Common myeloid progenitor, CD34-positive (primary cell): ENCODE measurements at regions not wholly inside any gene's neighbourhood (a gene's known extent, or its start where the extent isn't known, plus 50 kb on each side); places are given as distances from the start of the nearest gene placed in this dataset.
A peak's percentile ranks its signal among the peaks of the same experiment; 100 is the strongest.

Source experiments
- CTCF ChIA-PET: fragments of 350-600 bp; sonication (Branson Sonifier 250); formaldehyde crosslinking; loops from one replicate; lab custom pipeline; 2021; ENCODE audit warnings: antibody characterized with exemption; lab: Charles Lee
- POLR2A ChIA-PET: fragments of 350-600 bp; sonication (Branson Sonifier 250); formaldehyde crosslinking; loops from one replicate; lab custom pipeline; 2021; ENCODE audit warnings: antibody characterized with exemption; lab: Charles Lee
- DNase-seq, 3 donors: peaks; one replicate each; pipeline versions ENCODE4 v3.0.0 to v3.0.0-alpha.2; 2013
- H3K27ac ChIP-seq, 2 experiments: 1 replicate in 1 of 2; 2 replicates in 1 of 2; pipeline ENCODE4 v1.7.0; 2013; ENCODE audit warnings: inconsistent platforms in 2 of 2, low read length in 2 of 2, mild to moderate bottlenecking in 2 of 2, low read depth in 1 of 2, moderate library complexity in 1 of 2; ENCODE audit not compliant: severe bottlenecking in 2 of 2, insufficient read depth in 1 of 2, poor library complexity in 1 of 2
- H3K27me3 ChIP-seq, 5 experiments: replicated peaks in 2 of 5; 1 replicate in 3 of 5; 2 replicates in 2 of 5; pipeline versions ENCODE4 v1.6.1 to v1.7.0; 2013; ENCODE audit warnings: low read length in 4 of 5, mild to moderate bottlenecking in 2 of 5, moderate library complexity in 2 of 5, inconsistent platforms in 1 of 5; ENCODE audit not compliant: insufficient read depth in 5 of 5, control insufficient read depth in 4 of 5
- H3K36me3 ChIP-seq, 4 experiments: 1 replicate in 2 of 4; 2 replicates in 2 of 4; pipeline versions ENCODE4 v1.6.1 to v1.7.0; 2013; ENCODE audit warnings: low read length in 3 of 4, control low read depth in 1 of 4, mild to moderate bottlenecking in 1 of 4; ENCODE audit not compliant: control insufficient read depth in 4 of 4, insufficient read depth in 4 of 4
- H3K4me1 ChIP-seq, 4 experiments: 1 replicate in 3 of 4; 2 replicates in 1 of 4; pipeline versions ENCODE4 v1.6.1 to v1.7.1; 2013; ENCODE audit warnings: low read length in 3 of 4, mild to moderate bottlenecking in 3 of 4, control low read depth in 1 of 4, inconsistent platforms in 1 of 4, moderate library complexity in 1 of 4; ENCODE audit not compliant: control insufficient read depth in 4 of 4, insufficient read depth in 4 of 4; ENCODE audit errors: control extremely low read depth in 1 of 4
- H3K4me3 ChIP-seq, 7 experiments: 1 replicate in 4 of 7; 2 replicates in 3 of 7; pipeline versions ENCODE4 v1.5.1 to v1.7.0; 2013; ENCODE audit warnings: mild to moderate bottlenecking in 7 of 7, low read length in 6 of 7, moderate library complexity in 6 of 7, inconsistent platforms in 2 of 7, low read depth in 2 of 7, control low read depth in 1 of 7; ENCODE audit not compliant: insufficient read depth in 4 of 7, control insufficient read depth in 1 of 7; ENCODE audit errors: extremely low read depth in 1 of 7
- H3K9me3 ChIP-seq, 5 experiments: 1 replicate in 4 of 5; 2 replicates in 1 of 5; pipeline versions ENCODE4 v1.6.1 to v1.7.1; 2013; ENCODE audit warnings: low read length in 4 of 5, mild to moderate bottlenecking in 2 of 5, inconsistent platforms in 1 of 5, low read depth in 1 of 5, moderate library complexity in 1 of 5; ENCODE audit not compliant: control insufficient read depth in 4 of 5, insufficient read depth in 2 of 5; ENCODE audit errors: control extremely low read depth in 1 of 5
- WGBS: methylation state at CpG from one replicate; pipeline ENCODE4 v1.1.5; 2013; ENCODE audit not compliant: insufficient coverage; 5-methylcytosine and 5-hydroxymethylcytosine counted together

DNA sequence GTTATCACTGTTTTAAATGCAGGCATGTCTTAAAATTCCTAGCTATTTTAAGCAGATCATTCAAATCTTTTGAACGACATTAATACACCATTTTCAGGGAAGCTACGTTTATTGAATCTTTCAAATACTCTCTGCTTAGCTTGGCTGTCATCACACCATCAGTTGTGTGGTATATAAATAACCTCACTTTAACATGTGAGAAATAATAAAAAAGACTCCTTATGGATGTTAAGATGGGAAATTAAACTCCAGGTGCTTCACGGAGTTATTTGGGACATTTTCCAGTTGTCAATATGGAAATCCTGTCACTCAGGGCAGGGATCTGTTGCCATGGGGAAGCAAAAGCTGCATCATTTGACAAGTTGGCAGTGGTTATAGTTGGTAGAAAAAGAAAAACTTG, 649.2 kb upstream of the CDH2 start:
- H3K4me1 ChIP-seq = no peaks in the 10 kb centered on the region
- H3K27ac ChIP-seq = no peak overlapping the region
- 100% methylated on average over 1 of the region's 3 CpGs for WGBS
- peaks cover 0 to 4% (median 0%) of the 10 kb centered on the region in 5 experiments for H3K9me3 ChIP-seq
- DNase-seq = no peak
- POLR2A ChIA-PET = no interaction called here
- H3K4me3 ChIP-seq = no peak overlapping the region
- no peaks in the 10 kb centered on the region for H3K36me3 ChIP-seq
- no peaks in the 10 kb centered on the region for H3K27me3 ChIP-seq
- CTCF ChIA-PET = no interaction called here

DNA sequence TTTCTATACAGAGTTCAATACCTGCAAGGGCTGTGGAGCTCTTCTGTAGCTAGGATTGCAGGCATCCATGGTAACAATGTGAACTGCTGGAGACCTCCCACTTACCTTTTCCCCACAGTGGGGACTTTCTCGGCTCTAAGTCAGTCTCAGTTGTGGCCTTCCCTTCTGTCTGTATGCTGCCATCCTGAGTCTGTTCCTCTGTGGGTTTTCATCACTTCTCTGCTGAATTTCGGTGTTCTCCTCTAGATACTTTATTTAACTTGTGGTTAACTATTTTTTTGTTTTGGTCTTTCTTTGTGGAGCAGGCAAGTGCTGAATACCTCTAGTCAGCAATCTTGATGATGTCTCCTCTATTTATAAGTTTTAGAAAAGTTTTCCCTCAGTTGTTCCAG, 647.2 kb upstream of the CDH2 start:
- DNase-seq = no peak
- Histone ChIP-seq H3K9me3 (peaks cover 0 to 4% (median 0%) of the 10 kb centered on the region in 5 experiments), H3K4me1 (no peaks in the 10 kb centered on the region), H3K27ac (no peak overlapping the region), H3K36me3 (no peaks in the 10 kb centered on the region), H3K4me3 (no peak overlapping the region), H3K27me3 (no peaks in the 10 kb centered on the region)
- ChIA-PET POLR2A (no interaction called here), CTCF (interaction anchor here (0.6 kb wide), 1 partner anchor 329 kb away, joined by 5 read pairs; no protein-coding TSS in a partner anchor)
- 80% methylated on average over 1 of the region's 2 CpGs for WGBS

- no peaks in the 10 kb centered on the region for H3K36me3 ChIP-seq
- DNase-seq = no peak
- H3K4me1 ChIP-seq = no peaks in the 10 kb centered on the region
- ChIA-PET CTCF (interaction anchor here (0.6 kb wide), 1 partner anchor 330 kb away, joined by 5 read pairs; no protein-coding TSS in a partner anchor), POLR2A (no interaction called here)
- WGBS = 93% methylated on average over 5 of the region's 6 CpGs
- H3K9me3 ChIP-seq = peaks cover 0 to 4% (median 0%) of the 10 kb centered on the region in 5 experiments
- no peak overlapping the region for H3K27ac ChIP-seq
- no peak overlapping the region for H3K4me3 ChIP-seq
- H3K27me3 ChIP-seq = no peaks in the 10 kb centered on the region
These were observed 646.7 kb upstream of the CDH2 start for GRCh38 chr18:28823506-28824182.

DNA sequence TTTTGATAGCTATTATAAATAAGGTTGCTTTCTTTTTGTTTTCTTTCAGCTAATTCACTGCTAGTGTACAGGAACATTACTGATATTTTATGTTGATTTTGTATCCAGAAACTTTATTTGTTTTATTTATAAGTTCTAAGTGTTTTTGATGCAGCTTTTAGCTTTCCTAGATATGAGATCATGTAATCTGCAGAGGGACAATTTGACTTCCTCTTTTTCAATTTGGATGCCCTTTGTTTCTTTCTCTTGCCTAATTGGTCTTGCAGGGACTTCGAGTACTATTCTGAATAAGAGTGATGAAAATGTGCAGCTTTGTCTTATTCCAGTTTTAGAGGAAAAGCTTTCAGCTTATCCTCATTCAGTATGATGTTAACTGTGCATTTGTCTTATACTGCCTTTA, 643.4 kb upstream of the CDH2 start:
- WGBS = no CpG with 5 or more reads among the region's 1 CpG
- CTCF ChIA-PET = no interaction called here
- Histone ChIP-seq H3K27me3 (no peaks in the 10 kb centered on the region), H3K4me1 (no peaks in the 10 kb centered on the region), H3K27ac (no peak overlapping the region), H3K36me3 (no peaks in the 10 kb centered on the region), H3K4me3 (no peak overlapping the region), H3K9me3 (peaks cover 0 to 4% (median 0%) of the 10 kb centered on the region in 5 experiments)
- POLR2A ChIA-PET = no interaction called here
- peak in 2 of 3 donors; percentile 14 to 31 for DNase-seq

- ChIA-PET POLR2A (no interaction called here), CTCF (interaction anchor here (0.7 kb wide), 1 partner anchor 69 kb away, joined by 3 read pairs; no protein-coding TSS in a partner anchor)
- Histone ChIP-seq H3K4me1 (no peaks in the 10 kb centered on the region), H3K27ac (no peak overlapping the region), H3K4me3 (no peak overlapping the region), H3K9me3 (no peaks in the 10 kb centered on the region), H3K36me3 (no peaks in the 10 kb centered on the region), H3K27me3 (no peaks in the 10 kb centered on the region)
- no CpG with 5 or more reads among the region's 2 CpGs for WGBS
- no peak for DNase-seq
These were observed 639.2 kb upstream of the CDH2 start for GRCh38 chr18:28816155-28816554.

DNA sequence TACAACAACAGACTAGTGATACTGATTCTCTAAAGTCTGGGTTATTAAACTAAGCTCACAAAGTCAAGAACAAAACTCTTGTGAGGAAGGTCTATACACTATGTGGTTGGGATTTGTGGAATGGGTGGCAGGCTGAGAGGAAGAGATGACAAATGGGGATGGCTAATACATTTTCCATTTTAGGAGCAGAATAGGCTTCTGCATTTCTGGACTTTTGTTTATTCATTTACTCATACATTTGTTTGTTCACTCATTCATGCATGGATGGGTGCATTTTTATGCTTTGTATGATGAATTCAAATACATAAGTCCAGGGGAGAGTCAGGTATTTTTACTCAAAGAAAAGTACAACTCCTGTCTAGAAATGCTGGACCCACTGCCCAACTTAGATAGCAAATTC, 637.4 kb upstream of the CDH2 start:
- no peaks in the 10 kb centered on the region for H3K36me3 ChIP-seq
- POLR2A ChIA-PET = no interaction called here
- H3K9me3 ChIP-seq = peaks cover 0 to 2% (median under 1%) of the 10 kb centered on the region in 5 experiments
- H3K27ac ChIP-seq = no peak overlapping the region
- no peak for DNase-seq
- CTCF ChIA-PET = no interaction called here
- H3K27me3 ChIP-seq = no peaks in the 10 kb centered on the region
- H3K4me1 ChIP-seq = no peaks in the 10 kb centered on the region
- no peak overlapping the region for H3K4me3 ChIP-seq

DNA sequence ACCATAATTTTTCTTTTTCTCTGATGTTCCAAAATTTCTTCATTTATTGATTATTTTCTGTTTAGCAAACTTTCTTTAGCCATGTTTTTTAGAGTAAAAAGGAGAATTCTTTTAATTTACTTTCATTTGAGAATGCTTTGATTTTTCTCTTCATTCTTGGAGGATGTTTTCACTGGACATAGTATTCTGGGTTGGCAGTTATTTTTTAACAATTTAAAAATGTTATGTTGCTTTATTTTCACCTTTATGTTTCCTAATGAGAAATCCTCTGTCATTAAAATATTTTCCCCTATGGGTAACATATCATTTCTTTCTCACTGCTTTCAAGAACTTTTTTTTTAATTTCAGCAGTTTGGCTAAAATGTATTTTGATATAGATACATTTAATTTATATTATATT, 631.4 kb upstream of the CDH2 start:
- Histone ChIP-seq H3K4me3 (no peak overlapping the region), H3K36me3 (no peaks in the 10 kb centered on the region), H3K27me3 (no peaks in the 10 kb centered on the region), H3K4me1 (no peaks in the 10 kb centered on the region), H3K9me3 (peaks cover 2 to 10% (median 4%) of the 10 kb centered on the region in 5 experiments), H3K27ac (no peak overlapping the region)
- peak in 2 of 3 donors; percentile 10 to 19 for DNase-seq
- ChIA-PET POLR2A (no interaction called here), CTCF (no interaction called here)
